ENCODE measurements at regions not wholly inside any gene's neighbourhood (a gene's known extent, or its start where the extent isn't known, plus 50 kb on each side); places are given as distances from the start of the nearest gene placed in this dataset.

DNA sequence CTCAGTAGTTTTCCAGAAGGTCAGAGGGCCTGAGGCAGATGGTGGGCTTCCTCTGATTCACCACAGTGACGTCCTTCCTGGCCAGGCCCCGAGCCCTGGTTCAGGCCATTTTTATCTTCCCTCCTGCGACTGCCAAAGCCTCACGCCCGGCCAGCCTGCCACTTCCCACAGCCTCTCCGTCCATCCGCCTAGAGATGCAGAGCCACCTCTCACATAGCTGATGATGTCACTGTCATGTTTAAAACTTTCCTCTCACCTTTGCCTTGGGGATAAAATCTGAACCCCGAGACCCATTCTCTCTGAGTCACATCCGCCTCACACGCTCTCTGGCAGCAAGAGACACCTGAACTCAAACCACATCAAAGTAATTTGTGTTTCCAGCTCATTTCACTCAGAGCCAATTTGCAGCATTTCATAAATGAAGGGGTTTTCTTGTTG, 175.3 kb downstream of the QDPR start:
- no peak for DNase-seq (ENCODE audit: low read depth)

GRCh38 chr4:17336069-17336468, 175.8 kb downstream of the QDPR start:
- no peak for DNase-seq (ENCODE audit: low read depth)

DNA sequence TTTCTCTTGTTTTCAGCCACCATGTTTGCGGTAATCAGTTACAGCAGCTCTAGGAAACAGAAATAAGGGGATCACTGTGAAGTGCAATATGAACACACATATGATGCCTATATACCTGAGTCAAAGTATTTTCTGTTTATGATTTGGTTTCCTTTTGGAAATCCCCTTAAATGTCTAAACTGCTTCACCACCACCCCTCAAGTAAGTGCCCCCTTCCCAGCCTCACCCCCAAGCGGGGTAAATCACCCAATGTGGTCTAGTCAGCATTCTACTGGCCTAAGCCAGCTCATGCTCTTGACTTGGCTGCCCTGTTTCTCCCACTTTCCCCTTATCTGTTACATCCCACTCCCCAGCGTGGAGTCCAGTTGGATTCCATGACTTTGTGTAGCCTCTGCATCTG, 176.5 kb downstream of the QDPR start:
- DNase-seq (ENCODE audit: low read depth), result no peak

DNA sequence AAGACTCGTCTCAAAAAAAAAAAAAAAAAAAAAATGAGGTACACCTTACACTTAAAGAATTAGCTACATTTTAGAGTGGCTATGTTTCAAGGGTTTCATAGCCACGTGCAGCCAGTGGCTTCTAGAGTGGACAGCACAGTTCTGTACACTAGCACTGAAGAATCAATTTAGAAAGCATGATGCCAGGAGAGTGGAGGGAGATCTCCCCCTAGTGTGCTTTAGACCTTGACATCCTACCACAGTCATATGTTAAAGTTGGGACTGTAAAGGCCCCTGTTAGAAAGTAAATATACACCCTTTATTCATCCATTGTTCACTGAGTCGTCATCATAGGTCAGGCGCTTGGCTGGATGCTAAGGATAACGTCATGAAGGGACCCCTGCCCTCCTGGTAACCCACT, 179.4 kb downstream of the QDPR start:
- DNase-seq (ENCODE audit: low read depth), result no peak

DNA sequence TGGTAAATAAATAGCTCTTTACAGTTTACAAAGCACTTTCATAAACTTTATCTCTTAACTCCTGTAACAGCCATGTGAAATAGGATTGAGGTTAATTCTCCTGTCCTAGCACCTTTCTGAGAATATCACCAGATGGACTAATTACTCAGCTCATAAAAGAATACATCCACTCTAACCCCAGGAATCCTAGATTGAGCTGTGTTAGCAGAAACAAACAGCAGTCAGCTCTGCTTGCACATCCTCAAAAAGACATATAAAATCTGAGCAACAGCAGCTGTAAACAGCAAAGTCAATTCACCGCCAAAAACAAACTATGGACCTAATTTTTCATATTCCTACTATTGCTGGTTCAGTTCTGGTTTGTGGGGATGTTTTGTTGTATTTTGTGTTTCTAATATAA, 182.8 kb downstream of the QDPR start:
- DNase-seq (ENCODE audit: low read depth), result no peak

DNA sequence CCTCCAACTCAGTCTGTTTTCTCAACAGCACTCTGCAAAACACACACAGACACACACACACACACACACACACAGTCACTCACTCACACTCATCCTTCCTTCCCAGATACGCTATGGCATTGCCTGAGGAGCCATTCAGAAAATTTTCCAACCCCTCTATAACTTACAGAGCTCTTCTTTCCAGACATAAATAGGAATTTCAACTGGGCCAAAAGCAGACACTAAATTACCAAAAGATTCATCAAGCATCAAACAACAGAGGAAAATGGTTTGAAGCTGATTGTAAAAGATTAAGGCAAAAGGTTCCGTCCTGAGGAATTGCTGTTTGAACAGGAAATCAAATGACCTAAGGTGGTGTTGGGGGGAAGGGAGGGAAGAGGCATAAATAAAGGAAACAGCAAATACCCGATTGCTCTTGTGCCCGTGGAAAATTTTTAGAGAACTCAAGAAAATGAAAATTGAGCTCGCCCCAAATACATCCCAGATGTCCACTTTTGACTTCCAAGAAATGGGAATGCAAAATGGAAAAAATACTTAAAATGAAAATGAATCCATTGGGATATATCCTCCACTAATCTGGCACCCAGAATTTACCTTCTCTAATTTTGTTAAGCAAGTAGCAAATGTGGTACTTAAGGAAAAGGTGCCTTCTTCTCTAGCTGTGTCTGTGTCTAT, 183.6 kb downstream of the QDPR start:
- no peak for DNase-seq (ENCODE audit: low read depth)

DNA sequence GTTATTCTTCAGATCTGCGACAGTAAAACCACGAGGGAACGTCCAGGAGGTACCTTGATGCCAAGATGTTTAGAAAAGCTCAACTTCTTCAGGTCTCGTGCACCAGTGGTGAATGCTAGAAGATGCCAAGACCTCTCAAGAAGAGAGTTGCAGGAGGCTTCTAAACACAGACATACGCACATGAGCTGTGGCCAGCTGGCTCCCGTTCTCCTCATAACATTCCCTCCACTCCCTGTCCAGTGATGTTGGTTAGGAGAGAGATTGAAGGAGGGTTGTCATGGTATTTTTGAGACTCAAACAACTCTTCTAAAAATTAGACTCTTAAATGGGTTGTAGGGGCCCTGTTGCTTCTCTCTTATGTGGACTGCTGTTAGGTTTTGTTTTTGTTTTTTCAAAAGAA, 184.3 kb downstream of the QDPR start:
- no peak for DNase-seq (ENCODE audit: low read depth)

DNA sequence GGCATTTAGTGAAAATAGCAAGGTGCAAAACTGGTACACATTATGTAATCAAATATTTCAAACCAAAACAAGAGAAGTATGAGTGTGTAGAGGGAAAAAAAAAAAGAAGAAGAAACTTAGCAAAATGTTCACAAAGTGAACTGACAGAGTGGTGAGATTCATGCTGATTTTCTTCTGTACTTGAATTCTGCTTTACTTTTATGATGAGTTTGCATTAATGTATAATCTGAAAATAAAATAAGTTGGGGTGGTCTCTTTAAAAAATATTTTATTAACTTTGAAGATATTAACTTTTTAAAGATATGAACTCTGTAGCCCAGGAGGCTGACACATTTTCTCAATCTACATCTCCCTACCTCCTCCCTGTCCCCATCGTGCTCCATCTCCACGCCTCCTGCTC, 185.1 kb downstream of the QDPR start:
- DNase-seq (ENCODE audit: low read depth), result no peak

DNA sequence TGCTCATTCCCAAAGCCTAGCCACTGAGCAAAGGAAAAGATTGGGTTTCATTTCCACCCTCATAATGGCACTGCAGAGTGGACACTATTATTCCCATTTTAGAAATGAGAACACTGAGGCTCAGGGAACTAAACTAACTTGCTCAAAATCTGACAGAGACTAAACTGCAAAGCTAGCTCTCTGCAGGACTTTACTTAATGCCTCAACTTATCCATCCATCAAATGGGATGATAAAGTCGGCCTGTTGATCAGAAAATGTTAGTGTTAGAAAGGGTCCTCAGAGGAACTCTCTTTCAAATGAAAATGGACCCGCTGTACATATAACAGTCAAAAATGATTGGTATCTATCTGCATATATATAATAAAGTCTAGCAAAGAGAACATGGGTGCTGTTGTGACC, 186.8 kb downstream of the QDPR start:
- DNase-seq (ENCODE audit: low read depth), result no peak

- no peak for DNase-seq (ENCODE audit: low read depth)
Measured at GRCh38 chr4:17324386-17324830, 187.5 kb downstream of the QDPR start.

- no peak for DNase-seq (ENCODE audit: low read depth)
Measured at GRCh38 chr4:17323554-17324385, 188.1 kb downstream of the QDPR start.

DNA sequence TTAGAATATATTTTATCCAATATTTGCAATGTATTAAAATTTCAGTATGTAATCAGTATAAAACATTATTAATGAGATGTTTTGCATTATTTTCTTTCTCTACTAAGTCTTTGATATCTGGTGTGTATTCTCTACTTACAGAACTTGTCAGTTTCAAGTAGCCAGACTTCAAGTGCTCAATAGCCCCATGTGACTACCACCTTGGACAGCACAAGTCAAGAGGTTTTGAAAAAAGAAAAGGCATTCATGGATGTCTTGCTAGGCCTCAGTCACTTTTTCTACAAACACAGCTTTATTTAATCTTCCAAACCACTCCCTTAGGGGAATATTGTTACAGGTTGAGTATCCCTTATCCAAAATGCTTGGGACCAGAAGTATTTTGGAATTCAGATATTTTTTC, 189.4 kb downstream of the QDPR start:
- no peak for DNase-seq (ENCODE audit: low read depth)

GRCh38 chr4:17320046-17320445, 191.8 kb downstream of the QDPR start:
- DNase-seq (ENCODE audit: low read depth), result no peak

DNA sequence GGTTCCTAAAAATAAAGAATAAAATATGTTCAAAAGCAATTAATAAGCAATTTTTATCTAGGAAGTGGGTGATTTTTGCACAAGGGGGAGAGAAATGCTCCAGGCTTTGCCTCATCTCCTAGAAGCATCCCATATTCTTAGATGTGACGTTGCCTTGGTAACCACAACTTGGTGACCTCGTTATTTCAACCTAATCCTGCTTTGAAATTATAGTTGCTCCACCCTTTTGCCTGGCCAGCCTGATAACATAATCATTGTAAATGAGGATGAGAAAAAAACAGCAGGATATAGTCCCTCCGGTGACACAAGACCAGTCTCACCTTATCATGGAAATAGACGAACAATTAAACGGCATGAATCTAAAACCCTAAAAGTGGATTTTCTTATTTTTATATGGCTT, 194.4 kb downstream of the QDPR start:
- no peak for DNase-seq (ENCODE audit: low read depth)

DNA sequence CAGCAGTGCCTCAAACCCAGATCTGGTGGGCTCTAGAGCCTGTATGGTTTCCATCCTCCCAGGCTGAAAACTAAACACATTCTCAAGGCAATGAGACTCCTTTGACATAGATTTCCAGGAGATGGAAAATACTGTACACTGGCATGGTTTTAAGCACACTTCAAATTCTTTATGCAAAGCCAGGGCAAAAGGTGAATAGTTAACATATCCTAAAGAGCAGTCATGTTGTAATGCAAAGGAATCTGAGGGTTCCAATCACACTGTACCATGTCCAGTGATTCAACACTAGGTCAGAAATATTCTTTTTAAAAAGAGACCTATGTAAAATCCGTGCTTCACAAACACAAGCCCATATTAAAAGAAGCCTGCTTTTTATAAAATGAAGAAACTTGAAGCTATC, 195.3 kb downstream of the QDPR start:
- DNase-seq (ENCODE audit: low read depth), result peak; percentile 28

DNA sequence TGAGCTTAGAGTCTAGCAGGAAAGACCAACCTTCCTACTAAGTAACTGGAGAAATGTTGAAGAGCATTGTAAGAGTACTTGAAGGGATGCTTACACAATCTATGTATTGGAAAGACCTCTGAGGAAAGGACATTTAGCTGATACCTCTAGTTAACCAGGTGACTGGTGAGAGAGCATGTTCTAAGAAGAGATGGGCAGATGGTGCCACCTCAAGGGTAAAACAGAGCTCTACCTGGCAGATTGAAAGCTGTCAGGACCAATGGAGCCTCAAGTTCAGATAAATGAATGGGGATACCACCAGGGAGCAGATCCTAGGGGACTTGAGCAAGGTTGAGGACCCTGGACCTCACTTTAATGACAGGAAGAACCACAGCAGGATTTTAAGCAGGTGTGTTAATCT, 196.4 kb downstream of the QDPR start:
- no peak for DNase-seq (ENCODE audit: low read depth)

DNA sequence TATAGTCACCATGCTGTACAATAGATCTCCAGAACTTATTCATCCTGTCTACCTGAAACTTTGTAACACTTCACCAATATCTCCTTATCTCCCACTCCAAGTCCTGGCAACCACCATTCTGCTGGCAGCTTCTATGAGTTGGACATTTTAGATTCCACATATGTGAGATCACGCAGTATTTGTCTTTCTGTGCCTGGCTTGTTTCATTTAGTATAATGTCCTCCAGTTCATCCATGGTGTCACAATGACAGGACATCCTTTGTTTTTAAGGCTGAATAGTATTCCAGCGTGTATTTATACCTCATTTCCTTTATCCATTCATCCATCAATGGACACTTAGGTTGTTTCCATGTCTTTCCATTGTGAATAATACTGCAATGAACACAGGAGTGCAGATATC, 198.7 kb downstream of the QDPR start:
- no peak for DNase-seq (ENCODE audit: low read depth)

DNA sequence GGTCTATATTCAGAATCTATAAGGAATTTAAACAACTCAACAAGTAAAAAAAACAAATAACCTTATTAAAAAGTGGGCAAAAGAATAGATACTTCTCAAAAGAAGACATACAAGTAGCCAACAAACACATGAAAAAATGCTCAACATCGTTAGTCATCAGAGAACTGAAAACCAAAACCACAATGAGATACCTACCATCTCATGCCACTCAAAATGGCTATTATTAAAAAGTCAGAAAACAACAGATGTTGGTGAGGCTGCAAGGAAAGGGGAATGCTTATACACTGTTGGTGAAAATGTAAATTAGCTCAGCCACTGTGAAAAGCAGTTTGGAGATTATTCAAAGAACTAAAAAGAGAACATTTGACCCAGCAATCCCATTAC, 201.6 kb downstream of the QDPR start:
- peak; percentile 30 for DNase-seq (ENCODE audit: low read depth)

- DNase-seq (ENCODE audit: low read depth), result no peak
Measured at GRCh38 chr4:17309567-17310268, 202.2 kb downstream of the QDPR start.

- DNase-seq (ENCODE audit: low read depth), result no peak
Measured at GRCh38 chr4:17301869-17302268, 210.0 kb downstream of the QDPR start.

DNA sequence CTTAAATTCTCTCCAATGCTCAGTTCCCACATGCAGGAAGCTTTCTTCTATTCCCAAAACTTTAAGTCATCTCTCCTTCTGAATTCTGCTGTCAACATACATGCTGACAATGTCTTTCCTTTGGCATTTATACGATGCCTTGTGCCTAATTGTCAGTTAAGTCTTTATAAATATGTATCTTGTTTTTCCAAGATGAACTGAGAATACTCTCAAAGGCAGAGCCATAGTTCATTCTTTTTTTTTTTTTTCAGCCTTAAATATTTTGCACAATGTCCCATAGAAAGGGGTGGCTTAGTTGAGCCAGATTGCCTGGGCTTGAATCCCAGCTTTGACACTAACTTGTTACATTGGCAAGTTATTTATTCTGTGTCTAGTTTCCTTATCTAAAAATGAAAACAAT, 210.6 kb downstream of the QDPR start:
- no peak for DNase-seq (ENCODE audit: low read depth)

- DNase-seq (ENCODE audit: low read depth), result no peak
Measured at GRCh38 chr4:17296921-17297890, 214.7 kb downstream of the QDPR start.
